ENCODE measurements at regions not wholly inside any gene's neighbourhood (a gene's known extent, or its start where the extent isn't known, plus 50 kb on each side); places are given as distances from the start of the nearest gene placed in this dataset.

DNA sequence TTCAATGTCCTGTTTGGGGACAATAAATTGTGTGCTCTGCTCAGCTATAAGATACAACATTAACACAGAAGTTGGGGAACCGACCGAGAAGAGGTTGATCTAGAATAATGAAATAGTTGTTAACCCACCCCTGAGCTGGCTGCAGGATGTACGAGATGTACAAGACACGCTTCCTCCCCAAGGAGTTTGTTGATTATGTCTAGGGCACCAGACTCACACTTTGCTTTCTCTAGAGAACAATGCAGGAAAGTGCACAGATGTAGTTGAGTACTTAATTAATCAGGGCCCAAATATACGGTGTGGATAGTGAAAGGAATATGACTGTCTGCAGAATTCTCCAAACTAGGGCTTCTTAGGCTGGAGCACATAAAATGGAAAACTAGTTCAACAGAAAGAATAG, 415.2 kb upstream of the TNP1 start:
- TF ChIP-seq CTCF (IDR thresholded peaks at IDR 0.05; ENCODE audit: poor library complexity) (no peak), EZH2phosphoT487 (IDR thresholded peaks at IDR 0.05; ENCODE audit: low read depth, severe bottlenecking, unreplicated experiment) (no peak), EZH2 (IDR thresholded peaks at IDR 0.05; ENCODE audit: borderline replicate concordance) (no peak)
